ENCODE measurements at regions not wholly inside any gene's neighbourhood (a gene's known extent, or its start where the extent isn't known, plus 50 kb on each side); places are given as distances from the start of the nearest gene placed in this dataset.

- ChIA-PET CTCF (no interaction called here), POLR2A (no interaction called here)
- DNase-seq (no peak), ATAC-seq (ENCODE audit: poor library complexity) (no peak)
- TF ChIP-seq CTCF (IDR thresholded peaks at IDR 0.05): no peak
- Mint-ChIP-seq H3K4me3 (no peak overlapping the region), H3K27me3 (peaks cover 7% of the 10 kb centered on the region), H3K4me1 (ENCODE audit: low read depth) (no peaks in the 10 kb centered on the region), H3K36me3 (ENCODE audit: low read depth) (no peaks in the 10 kb centered on the region), H3K27ac (no peak overlapping the region), H3K9me3 (peaks cover 2% of the 10 kb centered on the region)
- no peak overlapping the region for H3K27ac ChIP-seq (ENCODE audit: low read depth in 1 of 2, low read length in 2 of 2)
- peaks cover 0 to 26% of the 10 kb centered on the region in 2 experiments for H3K9me3 ChIP-seq (ENCODE audit: control insufficient read depth in 1 of 2, insufficient read depth in 1 of 2, low read length in 2 of 2)
- H3K4me3 ChIP-seq (ENCODE audit: low read length): no peak overlapping the region
- H3K4me1 ChIP-seq (ENCODE audit: insufficient read depth, low read length): no peaks in the 10 kb centered on the region
- H3K36me3 ChIP-seq (ENCODE audit: insufficient read depth, low read length): no peaks in the 10 kb centered on the region
- peaks cover 0 to 3% of the 10 kb centered on the region in 2 experiments for H3K27me3 ChIP-seq (ENCODE audit: control insufficient read depth in 1 of 2, insufficient read depth in 2 of 2, low read length in 2 of 2)
- intact Hi-C loops (cut with DNase I, micrococcal nuclease): no loop called here
Observed at GRCh38 chr2:129428086-129428660, 551.3 kb upstream of the RAB6C start.

- ChIA-PET POLR2A (no interaction called here), CTCF (no interaction called here)
- Histone ChIP-seq H3K4me3 (ENCODE audit: low read length) (no peak overlapping the region), H3K36me3 (ENCODE audit: insufficient read depth, low read length) (no peaks in the 10 kb centered on the region), H3K9me3 (ENCODE audit: control insufficient read depth in 1 of 2, insufficient read depth in 1 of 2, low read length in 2 of 2) (peaks cover 0 to 26% of the 10 kb centered on the region in 2 experiments), H3K27ac (ENCODE audit: low read depth in 1 of 2, low read length in 2 of 2) (no peak overlapping the region), H3K4me1 (ENCODE audit: insufficient read depth, low read length) (no peaks in the 10 kb centered on the region), H3K27me3 (ENCODE audit: control insufficient read depth in 1 of 2, insufficient read depth in 2 of 2, low read length in 2 of 2) (peaks cover 0 to 3% of the 10 kb centered on the region in 2 experiments)
- ATAC-seq (ENCODE audit: poor library complexity) (no peak), DNase-seq (no peak)
- intact Hi-C loops (cut with DNase I, micrococcal nuclease): no loop called here
- H3K27ac Mint-ChIP-seq: no peak overlapping the region
- H3K9me3 Mint-ChIP-seq: no peaks in the 10 kb centered on the region
- no peaks in the 10 kb centered on the region for H3K4me1 Mint-ChIP-seq (ENCODE audit: low read depth)
- TF ChIP-seq CTCF (IDR thresholded peaks at IDR 0.05): no peak
- H3K36me3 Mint-ChIP-seq (ENCODE audit: low read depth): no peaks in the 10 kb centered on the region
- H3K27me3 Mint-ChIP-seq: peaks cover 7% of the 10 kb centered on the region
- H3K4me3 Mint-ChIP-seq: no peak overlapping the region
Observed at GRCh38 chr2:129430911-129431310, 548.6 kb upstream of the RAB6C start.

- CTCF ChIA-PET: no interaction called here
Observed at GRCh38 chr2:129431881-129432280, 547.6 kb upstream of the RAB6C start.

More at GRCh38 chr2:129431881-129432280, 547.6 kb upstream of the RAB6C start:
- Histone ChIP-seq H3K27ac (ENCODE audit: low read depth in 1 of 2, low read length in 2 of 2) (no peak overlapping the region), H3K36me3 (ENCODE audit: insufficient read depth, low read length) (no peaks in the 10 kb centered on the region), H3K27me3 (ENCODE audit: control insufficient read depth in 1 of 2, insufficient read depth in 2 of 2, low read length in 2 of 2) (peaks cover 0 to 3% of the 10 kb centered on the region in 2 experiments), H3K9me3 (ENCODE audit: control insufficient read depth in 1 of 2, insufficient read depth in 1 of 2, low read length in 2 of 2) (peaks cover 0 to 24% of the 10 kb centered on the region in 2 experiments), H3K4me1 (ENCODE audit: insufficient read depth, low read length) (no peaks in the 10 kb centered on the region), H3K4me3 (ENCODE audit: low read length) (no peak overlapping the region)
- Mint-ChIP-seq H3K27ac (no peak overlapping the region), H3K4me3 (no peak overlapping the region), H3K4me1 (ENCODE audit: low read depth) (no peaks in the 10 kb centered on the region), H3K9me3 (no peaks in the 10 kb centered on the region), H3K27me3 (peaks cover 7% of the 10 kb centered on the region), H3K36me3 (ENCODE audit: low read depth) (no peaks in the 10 kb centered on the region)
- no peak for DNase-seq
- intact Hi-C loops (cut with DNase I, micrococcal nuclease): no loop called here
- ATAC-seq (ENCODE audit: poor library complexity): no peak
- TF ChIP-seq CTCF (IDR thresholded peaks at IDR 0.05): no peak
- POLR2A ChIA-PET: no interaction called here

Measured in CD4-positive, alpha-beta T cell (primary cell).